Caco-2 (cell line): ENCODE measurements at regions not wholly inside any gene's neighbourhood (a gene's known extent, or its start where the extent isn't known, plus 50 kb on each side); places are given as distances from the start of the nearest gene placed in this dataset.
A peak's percentile ranks its signal among the peaks of the same experiment; 100 is the strongest.

Experiments used
- BruUV-seq: library from RNA; stranded (reverse); fragments of 400-500 nt; replicated peaks from 2 replicates; lab custom pipeline; 2021; lab: Mats Ljungman, UMichigan
- CTCF ChIA-PET: fragments of 300-600 bp; sonication (Branson Sonifier 250); formaldehyde crosslinking; loops from one replicate; lab custom pipeline; 2022; ENCODE audit warnings: antibody characterized with exemption; lab: Charles Lee
- POLR2A ChIA-PET: fragments of 300-600 bp; sonication (Branson Sonifier 250); formaldehyde crosslinking; loops from one replicate; lab custom pipeline; 2022; ENCODE audit warnings: antibody characterized with exemption; lab: Charles Lee
- DNase-seq, 2 experiments: peaks; one replicate each; pipeline versions ENCODE4 v3.0.0 to v3.0.0-alpha.2; 2020 to 2022
- H3K27me3 ChIP-seq: replicated peaks from 2 replicates; pipeline ENCODE4 v1.6.0; 2011; ENCODE audit warnings: low read length; ENCODE audit not compliant: control insufficient read depth, insufficient read depth
- H3K36me3 ChIP-seq: 2 replicates; pipeline ENCODE4 v1.5.1; 2011; ENCODE audit warnings: low read length; ENCODE audit not compliant: control insufficient read depth, insufficient read depth
- H3K4me1 ChIP-seq: fragments of 250-450 bp; sonication (Bioruptor Pico); 2 replicates; pipeline ENCODE4 v1.5.1; 2020; ENCODE audit warnings: mild to moderate bottlenecking
- H3K4me3 ChIP-seq: 2 replicates; pipeline ENCODE4 v1.5.1; 2011; ENCODE audit warnings: low read depth, mild to moderate bottlenecking, control low read depth, low read length
- H3K9me3 ChIP-seq: fragments of 250-450 bp; sonication (Bioruptor Pico); 2 replicates; pipeline ENCODE4 v1.5.1; 2020; ENCODE audit warnings: mild to moderate bottlenecking, moderate library complexity
- H3K27ac Mint-ChIP-seq: one replicate; pipeline ENCODE4 v1.8.0; 2022; ENCODE audit warnings: mixed read lengths; ENCODE audit not compliant: unreplicated experiment
- H3K27me3 Mint-ChIP-seq: one replicate; pipeline ENCODE4 v1.8.0; 2022; ENCODE audit warnings: mixed read lengths; ENCODE audit not compliant: insufficient read depth, unreplicated experiment
- H3K36me3 Mint-ChIP-seq: one replicate; pipeline ENCODE4 v1.8.0; 2022; ENCODE audit warnings: mild to moderate bottlenecking, mixed read lengths; ENCODE audit not compliant: insufficient read depth, unreplicated experiment
- H3K4me1 Mint-ChIP-seq: one replicate; pipeline ENCODE4 v1.8.0; 2022; ENCODE audit warnings: low read depth, mixed read lengths; ENCODE audit not compliant: unreplicated experiment
- H3K4me3 Mint-ChIP-seq: one replicate; pipeline ENCODE4 v1.8.0; 2022; ENCODE audit warnings: mild to moderate bottlenecking, moderate library complexity, mixed read lengths; ENCODE audit not compliant: unreplicated experiment
- H3K9me3 Mint-ChIP-seq: one replicate; pipeline ENCODE4 v1.8.0; 2022; ENCODE audit warnings: mixed read lengths; ENCODE audit not compliant: unreplicated experiment
- CTCF ChIP-seq, 2 experiments: fragments of 200-600 bp in 1 of 2; IDR thresholded peaks; 1 replicate in 1 of 2; 2 replicates in 1 of 2; pipeline versions ENCODE4 v1.5.1 to v1.8.0; 2011 to 2022; ENCODE audit warnings: antibody characterized with exemption in 1 of 2, control low read depth in 1 of 2, inconsistent platforms in 1 of 2, low read depth in 1 of 2, low read length in 1 of 2, mild to moderate bottlenecking in 1 of 2, moderate library complexity in 1 of 2; ENCODE audit not compliant: insufficient read depth in 1 of 2, severe bottlenecking in 1 of 2, unreplicated experiment in 1 of 2
- intact Hi-C: fragments of 100-400 bp; cut with micrococcal nuclease; formaldehyde crosslinking; loops from one replicate; pipeline ENCODE4 v1.10.0; 2022; ENCODE audit not compliant: unreplicated experiment

- H3K36me3 ChIP-seq: no peaks in the 10 kb centered on the region
- Mint-ChIP-seq H3K36me3 (no peaks in the 10 kb centered on the region), H3K9me3 (no peaks in the 10 kb centered on the region), H3K27ac (no peak overlapping the region), H3K27me3 (no peaks in the 10 kb centered on the region), H3K4me1 (no peaks in the 10 kb centered on the region), H3K4me3 (no peak overlapping the region)
- ChIA-PET CTCF (no interaction called here), POLR2A (no interaction called here)
- BruUV-seq: no TSS peak
- intact Hi-C loops: no loop called here
- H3K4me1 ChIP-seq: no peaks in the 10 kb centered on the region
- TF ChIP-seq CTCF (IDR thresholded peaks at IDR 0.05; ENCODE audit: insufficient read depth in 1 of 2, low read depth in 1 of 2, low read length in 1 of 2, severe bottlenecking in 1 of 2, unreplicated experiment in 1 of 2): no peak
- H3K9me3 ChIP-seq: no peaks in the 10 kb centered on the region
- DNase-seq: no peak
- H3K4me3 ChIP-seq: no peak overlapping the region
- no peaks in the 10 kb centered on the region for H3K27me3 ChIP-seq
Measured at GRCh38 chrX:113699939-113700338, 859.3 kb upstream of the AMOT start.

GRCh38 chrX:113675278-113675677, 834.6 kb upstream of the AMOT start:
- H3K36me3 ChIP-seq: no peaks in the 10 kb centered on the region
- TF ChIP-seq CTCF (IDR thresholded peaks at IDR 0.05; ENCODE audit: insufficient read depth in 1 of 2, low read depth in 1 of 2, low read length in 1 of 2, severe bottlenecking in 1 of 2, unreplicated experiment in 1 of 2): no peak
- H3K27me3 ChIP-seq: no peaks in the 10 kb centered on the region
- no peaks in the 10 kb centered on the region for H3K27me3 Mint-ChIP-seq
- H3K9me3 Mint-ChIP-seq: no peaks in the 10 kb centered on the region
- ChIA-PET CTCF (no interaction called here), POLR2A (no interaction called here)
- intact Hi-C loops: no loop called here
- no peaks in the 10 kb centered on the region for H3K36me3 Mint-ChIP-seq
- no TSS peak for BruUV-seq
- peak in 1 of 2 experiments; percentile 1 for DNase-seq
- no peaks in the 10 kb centered on the region for H3K9me3 ChIP-seq
- peaks cover 5% of the 10 kb centered on the region for H3K4me1 Mint-ChIP-seq
- no peak overlapping the region for H3K4me3 Mint-ChIP-seq
- H3K27ac Mint-ChIP-seq: no peak overlapping the region
- H3K4me1 ChIP-seq: no peaks in the 10 kb centered on the region
- no peak overlapping the region for H3K4me3 ChIP-seq

- POLR2A ChIA-PET: no interaction called here
- intact Hi-C loops: no loop called here
Measured at GRCh38 chrX:113651306-113651705, 810.7 kb upstream of the AMOT start.

More at GRCh38 chrX:113651306-113651705, 810.7 kb upstream of the AMOT start:
- no peaks in the 10 kb centered on the region for H3K4me1 ChIP-seq
- no peaks in the 10 kb centered on the region for H3K27me3 ChIP-seq
- no TSS peak for BruUV-seq
- DNase-seq: no peak
- Mint-ChIP-seq H3K36me3 (no peaks in the 10 kb centered on the region), H3K27me3 (no peaks in the 10 kb centered on the region), H3K4me3 (no peak overlapping the region), H3K9me3 (no peaks in the 10 kb centered on the region), H3K27ac (no peak overlapping the region), H3K4me1 (no peaks in the 10 kb centered on the region)
- H3K36me3 ChIP-seq: no peaks in the 10 kb centered on the region
- H3K4me3 ChIP-seq: no peak overlapping the region
- H3K9me3 ChIP-seq: no peaks in the 10 kb centered on the region
- CTCF ChIA-PET: no interaction called here
- no peak for TF ChIP-seq CTCF (IDR thresholded peaks at IDR 0.05; ENCODE audit: insufficient read depth in 1 of 2, low read depth in 1 of 2, low read length in 1 of 2, severe bottlenecking in 1 of 2, unreplicated experiment in 1 of 2)
